AG04450 (cell line): ENCODE measurements at regions not wholly inside any gene's neighbourhood (a gene's known extent, or its start where the extent isn't known, plus 50 kb on each side); places are given as distances from the start of the nearest gene placed in this dataset.

Experiments
- CTCF ChIA-PET: fragments of 300-600, 350-600 bp; formaldehyde crosslinking; extraction: SDS; loops from one replicate; lab custom pipeline; 2022; ENCODE audit warnings: antibody characterized with exemption, inconsistent platforms; lab: Charles Lee
- POLR2A ChIA-PET: fragments of 350-600 bp; formaldehyde crosslinking; extraction: SDS; loops from one replicate; lab custom pipeline; 2021; ENCODE audit warnings: antibody characterized with exemption, inconsistent platforms; lab: Yijun Ruan, JAX
- DNase-seq: peaks from one replicate; pipeline ENCODE4 v3.0.0-alpha.2; 2011; ENCODE audit warnings: low read depth, low spot score
- H3K27ac ChIP-seq: one replicate; pipeline ENCODE4 v1.5.1; 2012; ENCODE audit warnings: low read depth, low read length, control low read depth
- H3K27me3 ChIP-seq: one replicate; pipeline ENCODE4 v1.6.0; 2012; ENCODE audit warnings: low read length; ENCODE audit not compliant: control insufficient read depth, insufficient read depth
- H3K4me3 ChIP-seq: 2 replicates; pipeline ENCODE4 v1.5.1; 2011; ENCODE audit warnings: mild to moderate bottlenecking, low read depth, low read length, control low read depth
- H3K9me3 ChIP-seq: 2 replicates; pipeline ENCODE4 v1.5.1; 2012; ENCODE audit warnings: low read length; ENCODE audit not compliant: control insufficient read depth, insufficient read depth
- TF ChIP-seq, protein P1 (sequence below): IDR thresholded peaks from 2 replicates; pipeline ENCODE4 v1.5.1; 2011; ENCODE audit warnings: low read depth, low read length, control low read depth, inconsistent platforms

- ChIA-PET CTCF (interaction anchor here (0.7 kb wide), 1 partner anchor 103 kb away, joined by 3 read pairs; no protein-coding TSS in a partner anchor), POLR2A (no interaction called here)
- DNase-seq = no peak
- H3K27me3 ChIP-seq = no peaks in the 10 kb centered on the region
- no peaks in the 10 kb centered on the region for H3K9me3 ChIP-seq
- H3K4me3 ChIP-seq = no peak overlapping the region
- no peak overlapping the region for H3K27ac ChIP-seq
- TF ChIP-seq, protein P1, sequence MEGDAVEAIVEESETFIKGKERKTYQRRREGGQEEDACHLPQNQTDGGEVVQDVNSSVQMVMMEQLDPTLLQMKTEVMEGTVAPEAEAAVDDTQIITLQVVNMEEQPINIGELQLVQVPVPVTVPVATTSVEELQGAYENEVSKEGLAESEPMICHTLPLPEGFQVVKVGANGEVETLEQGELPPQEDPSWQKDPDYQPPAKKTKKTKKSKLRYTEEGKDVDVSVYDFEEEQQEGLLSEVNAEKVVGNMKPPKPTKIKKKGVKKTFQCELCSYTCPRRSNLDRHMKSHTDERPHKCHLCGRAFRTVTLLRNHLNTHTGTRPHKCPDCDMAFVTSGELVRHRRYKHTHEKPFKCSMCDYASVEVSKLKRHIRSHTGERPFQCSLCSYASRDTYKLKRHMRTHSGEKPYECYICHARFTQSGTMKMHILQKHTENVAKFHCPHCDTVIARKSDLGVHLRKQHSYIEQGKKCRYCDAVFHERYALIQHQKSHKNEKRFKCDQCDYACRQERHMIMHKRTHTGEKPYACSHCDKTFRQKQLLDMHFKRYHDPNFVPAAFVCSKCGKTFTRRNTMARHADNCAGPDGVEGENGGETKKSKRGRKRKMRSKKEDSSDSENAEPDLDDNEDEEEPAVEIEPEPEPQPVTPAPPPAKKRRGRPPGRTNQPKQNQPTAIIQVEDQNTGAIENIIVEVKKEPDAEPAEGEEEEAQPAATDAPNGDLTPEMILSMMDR = no peak
These were observed 108.0 kb upstream of the TARS1 start for GRCh38 chr5:33332804-33333203.

- Histone ChIP-seq H3K4me3 (no peak overlapping the region), H3K27ac (no peak overlapping the region), H3K9me3 (no peaks in the 10 kb centered on the region), H3K27me3 (no peaks in the 10 kb centered on the region)
- no peak for DNase-seq
- ChIA-PET POLR2A (no interaction called here), CTCF (interaction anchor here (1.6 kb wide), 1 partner anchor 35 kb away, joined by 3 read pairs; no protein-coding TSS in a partner anchor)
- TF ChIP-seq, protein P1 = no peak
These were observed 105.9 kb upstream of the TARS1 start for GRCh38 chr5:33334829-33335228.

GRCh38 chr5:33336891-33337636 lies 103.7 kb upstream of the TARS1 start:
- POLR2A ChIA-PET = no interaction called here
- Histone ChIP-seq H3K9me3 (no peaks in the 10 kb centered on the region), H3K4me3 (no peak overlapping the region), H3K27me3 (no peaks in the 10 kb centered on the region), H3K27ac (no peak overlapping the region)
- TF ChIP-seq, protein P1 = no peak
- no peak for DNase-seq
- CTCF ChIA-PET = no interaction called here

GRCh38 chr5:33337637-33337992 lies 103.2 kb upstream of the TARS1 start:
- no peak for DNase-seq
- ChIA-PET CTCF (no interaction called here), POLR2A (no interaction called here)
- Histone ChIP-seq H3K27ac (no peak overlapping the region), H3K4me3 (no peak overlapping the region), H3K27me3 (no peaks in the 10 kb centered on the region), H3K9me3 (no peaks in the 10 kb centered on the region)
- TF ChIP-seq, protein P1 = no peak

GRCh38 chr5:33338336-33339110 lies 102.2 kb upstream of the TARS1 start:
- CTCF ChIA-PET = no interaction called here
- TF ChIP-seq, protein P1 = no peak
- POLR2A ChIA-PET = no interaction called here
- no peak for DNase-seq
- Histone ChIP-seq H3K27ac (no peak overlapping the region), H3K27me3 (no peaks in the 10 kb centered on the region), H3K4me3 (no peak overlapping the region), H3K9me3 (no peaks in the 10 kb centered on the region)
